Stomach (tissue), 8 donors: ENCODE measurements at regions not wholly inside any gene's neighbourhood (a gene's known extent, or its start where the extent isn't known, plus 50 kb on each side); places are given as distances from the start of the nearest gene placed in this dataset.

ENCODE experiments used
- DNase-seq, 2 donors: peaks; one replicate each; pipeline versions ENCODE4 v3.0.0 to v3.0.0-alpha.2; 2013 to 2019
- H3K27ac ChIP-seq, 5 donors: fragments of 200-600 bp in 4 of 5; sonication (generic) in 4 of 5; one replicate each; pipeline ENCODE4 v1.5.1; 2013 to 2019; ENCODE audit warnings: mild to moderate bottlenecking in 1 of 5, moderate library complexity in 1 of 5
- H3K27me3 ChIP-seq, 3 donors: fragments of 200-600 bp; sonication (generic); one replicate each; pipeline ENCODE4 v1.5.1; 2017 to 2019; ENCODE audit warnings: mixed run types in 1 of 3
- H3K36me3 ChIP-seq, 4 donors: fragments of 200-600 bp; sonication (generic); 1 replicate in 3 of 4; 2 replicates in 1 of 4; pipeline ENCODE4 v1.5.1; 2016 to 2019
- H3K4me1 ChIP-seq, 4 donors: fragments of 200-600 bp; sonication (generic); one replicate each; pipeline ENCODE4 v1.5.1; 2016 to 2019
- H3K4me3 ChIP-seq, 4 donors: fragments of 200-600 bp; sonication (generic) in 3 of 4; one replicate each; pipeline ENCODE4 v1.5.1; 2016 to 2019; ENCODE audit warnings: mild to moderate bottlenecking in 1 of 4
- H3K9me3 ChIP-seq, 4 donors: fragments of 200-600 bp; sonication (generic); one replicate each; pipeline ENCODE4 v1.5.1; 2016 to 2019
- EP300 ChIP-seq: sonication (generic); formaldehyde crosslinking; IDR thresholded peaks from one replicate; pipeline ENCODE4 v1.6.1; 2017; ENCODE audit warnings: antibody characterized with exemption
- POLR2A ChIP-seq, 4 donors: fragments of 450-650 bp; IDR thresholded peaks; one replicate each; pipeline ENCODE4 v1.6.1; 2016; ENCODE audit warnings: antibody characterized with exemption in 4 of 4, control low read depth in 2 of 4, mild to moderate bottlenecking in 1 of 4, moderate library complexity in 1 of 4
- POLR2AphosphoS5 ChIP-seq, 3 donors: sonication (generic); formaldehyde crosslinking; IDR thresholded peaks; one replicate each; pipeline ENCODE4 v1.6.1; 2016; ENCODE audit warnings: antibody characterized with exemption in 3 of 3
- whole genome bisulfite sequencing, 5 donors: extraction: QIAGEN DNeasy Blood & Tissue Kit in 3 of 5; methylation state at CpG; one replicate each; pipeline versions ENCODE4 v1.1.5 to v1.1.7; 2013 to 2018; 5-methylcytosine and 5-hydroxymethylcytosine counted together
- intact Hi-C: fragments of 100-400 bp; cut with DNase I; formaldehyde crosslinking; loops from one replicate; pipeline ENCODE4 v1.15.1; 2023; ENCODE audit warnings: low total_unique reads
- TF ChIP-seq, protein P1 (sequence below), 7 experiments: fragments of 450-650 bp in 4 of 7; fragments of 200-600 bp in 3 of 7; sonication (generic) in 3 of 7; IDR thresholded peaks; one replicate each; pipeline ENCODE4 v1.5.1; 2016 to 2019; ENCODE audit warnings: antibody characterized with exemption in 7 of 7, control low read depth in 2 of 7, mild to moderate bottlenecking in 1 of 7
- donor health status: healthy with polysubstance abuse.
- donor health status: Bipolar disorder and iron deficiency.
- donor health status: healthy.

DNA sequence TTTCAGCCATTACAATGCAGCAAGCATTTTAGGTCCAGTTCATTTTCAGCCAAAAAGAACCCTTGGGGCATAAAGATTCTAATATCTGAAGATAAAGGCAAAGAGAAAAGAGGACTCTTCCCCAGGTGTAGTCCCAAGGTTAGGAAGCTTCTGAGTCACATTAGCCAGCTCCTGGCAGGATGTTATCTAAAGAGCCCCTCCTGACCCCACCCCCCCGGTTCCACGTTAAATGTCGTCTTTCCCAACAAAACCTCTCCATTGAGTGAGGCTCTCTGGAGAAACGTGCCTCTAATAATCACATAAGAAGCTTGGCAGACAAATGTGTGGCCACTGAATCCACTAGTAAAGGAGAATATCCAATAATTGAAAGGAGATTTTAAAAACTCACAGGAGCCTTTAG, 267.7 kb downstream of the GALC start:
- WGBS, 5 donors = 69 to 81% (median 71%) methylated on average over 4 of the region's 4 CpGs
- H3K36me3 ChIP-seq = no peaks in the 10 kb centered on the region
- H3K4me1 ChIP-seq = no peaks in the 10 kb centered on the region
- H3K9me3 ChIP-seq = no peaks in the 10 kb centered on the region
- H3K4me3 ChIP-seq = no peak overlapping the region
- TF ChIP-seq, protein P1, sequence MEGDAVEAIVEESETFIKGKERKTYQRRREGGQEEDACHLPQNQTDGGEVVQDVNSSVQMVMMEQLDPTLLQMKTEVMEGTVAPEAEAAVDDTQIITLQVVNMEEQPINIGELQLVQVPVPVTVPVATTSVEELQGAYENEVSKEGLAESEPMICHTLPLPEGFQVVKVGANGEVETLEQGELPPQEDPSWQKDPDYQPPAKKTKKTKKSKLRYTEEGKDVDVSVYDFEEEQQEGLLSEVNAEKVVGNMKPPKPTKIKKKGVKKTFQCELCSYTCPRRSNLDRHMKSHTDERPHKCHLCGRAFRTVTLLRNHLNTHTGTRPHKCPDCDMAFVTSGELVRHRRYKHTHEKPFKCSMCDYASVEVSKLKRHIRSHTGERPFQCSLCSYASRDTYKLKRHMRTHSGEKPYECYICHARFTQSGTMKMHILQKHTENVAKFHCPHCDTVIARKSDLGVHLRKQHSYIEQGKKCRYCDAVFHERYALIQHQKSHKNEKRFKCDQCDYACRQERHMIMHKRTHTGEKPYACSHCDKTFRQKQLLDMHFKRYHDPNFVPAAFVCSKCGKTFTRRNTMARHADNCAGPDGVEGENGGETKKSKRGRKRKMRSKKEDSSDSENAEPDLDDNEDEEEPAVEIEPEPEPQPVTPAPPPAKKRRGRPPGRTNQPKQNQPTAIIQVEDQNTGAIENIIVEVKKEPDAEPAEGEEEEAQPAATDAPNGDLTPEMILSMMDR (IDR thresholded peaks at IDR 0.05) = no peak
- TF ChIP-seq EP300 = no peak
- no peak for TF ChIP-seq POLR2A (IDR thresholded peaks at IDR 0.05)
- no peak for TF ChIP-seq POLR2AphosphoS5 (IDR thresholded peaks at IDR 0.05)
- H3K27me3 ChIP-seq = no peaks in the 10 kb centered on the region
- DNase-seq = no peak
- no peak overlapping the region for H3K27ac ChIP-seq
- intact Hi-C loops = no loop called here

DNA sequence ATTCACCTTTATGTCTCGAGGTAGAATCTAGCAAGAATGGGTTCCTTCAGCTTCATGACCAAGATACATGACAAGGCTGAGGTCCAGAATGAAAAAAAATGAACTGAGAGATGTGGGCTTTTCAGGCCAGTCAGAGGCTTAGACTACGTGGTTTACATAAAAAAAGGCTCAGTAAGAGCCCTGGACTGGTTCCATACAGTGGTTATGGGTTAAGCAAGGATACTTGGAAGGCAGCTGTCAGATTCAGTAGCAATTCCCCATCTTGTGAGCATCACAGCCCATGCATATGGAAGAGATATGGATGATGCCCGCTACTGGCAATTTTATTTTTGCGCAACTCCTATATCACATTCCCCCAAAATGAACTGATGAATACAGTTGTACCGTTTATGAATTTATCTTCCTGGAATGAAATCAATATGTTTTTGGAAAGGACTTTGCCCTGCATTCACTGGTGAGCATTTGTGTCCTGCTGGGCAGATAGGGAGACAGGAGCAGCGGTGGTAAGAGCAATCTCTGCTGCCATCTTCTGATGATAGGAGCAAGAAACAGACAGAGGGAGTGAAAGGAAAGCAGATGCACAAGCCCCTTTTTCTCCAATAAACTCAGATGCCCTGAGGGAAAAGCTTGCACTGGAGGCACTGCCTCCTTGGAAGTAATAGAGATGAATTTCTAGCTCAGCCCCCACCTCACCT, 280.4 kb downstream of the GALC start:
- Histone ChIP-seq H3K9me3 (no peaks in the 10 kb centered on the region), H3K27ac (no peak overlapping the region), H3K36me3 (no peaks in the 10 kb centered on the region), H3K4me3 (no peak overlapping the region), H3K4me1 (no peaks in the 10 kb centered on the region), H3K27me3 (no peaks in the 10 kb centered on the region)
- TF ChIP-seq, protein P1 (IDR thresholded peaks at IDR 0.05) = no peak
- no peak for TF ChIP-seq EP300
- TF ChIP-seq POLR2AphosphoS5 (IDR thresholded peaks at IDR 0.05) = no peak
- TF ChIP-seq POLR2A (IDR thresholded peaks at IDR 0.05) = no peak
- peak in 1 of 2 donors; percentile 46 for DNase-seq
- intact Hi-C loops = no loop called here
- 60 to 65% (median 61%) methylated on average over 6 of the region's 6 CpGs for WGBS, 5 donors

DNA sequence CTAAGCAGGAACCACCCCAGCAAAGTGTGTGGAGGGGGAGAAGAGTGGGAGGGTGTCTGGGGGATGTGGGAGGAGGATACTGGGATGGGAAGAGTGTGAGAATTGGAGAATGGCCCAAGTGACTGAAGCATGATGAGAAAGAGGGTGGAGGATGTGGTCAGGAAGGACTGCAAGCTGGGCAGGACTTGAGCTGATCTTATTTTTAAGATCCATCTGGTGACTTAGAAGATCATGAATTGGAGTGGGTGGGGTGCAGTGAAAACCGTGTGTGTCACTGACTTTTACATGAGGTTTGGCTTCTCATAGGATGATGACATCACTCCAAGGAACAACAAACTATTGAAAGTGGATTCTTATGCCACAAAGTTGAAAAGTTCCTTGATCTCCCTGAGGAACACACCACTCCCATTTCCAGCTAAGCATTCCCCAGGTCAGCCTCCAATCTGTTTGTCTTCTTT, 287.5 kb downstream of the GALC start:
- peak in 1 of 2 donors; percentile 56 for DNase-seq
- TF ChIP-seq, protein P1 (IDR thresholded peaks at IDR 0.05) = no peak
- TF ChIP-seq POLR2AphosphoS5 (IDR thresholded peaks at IDR 0.05) = no peak
- TF ChIP-seq POLR2A (IDR thresholded peaks at IDR 0.05) = no peak
- no peak for TF ChIP-seq EP300
- H3K36me3 ChIP-seq = no peaks in the 10 kb centered on the region
- H3K4me1 ChIP-seq = no peaks in the 10 kb centered on the region
- 13 to 50% (median 21%) methylated on average over 1 of the region's 1 CpG for WGBS, 5 donors
- intact Hi-C loops = no loop called here
- no peaks in the 10 kb centered on the region for H3K27me3 ChIP-seq
- H3K9me3 ChIP-seq = no peaks in the 10 kb centered on the region
- H3K4me3 ChIP-seq = no peak overlapping the region
- H3K27ac ChIP-seq = no peak overlapping the region

DNA sequence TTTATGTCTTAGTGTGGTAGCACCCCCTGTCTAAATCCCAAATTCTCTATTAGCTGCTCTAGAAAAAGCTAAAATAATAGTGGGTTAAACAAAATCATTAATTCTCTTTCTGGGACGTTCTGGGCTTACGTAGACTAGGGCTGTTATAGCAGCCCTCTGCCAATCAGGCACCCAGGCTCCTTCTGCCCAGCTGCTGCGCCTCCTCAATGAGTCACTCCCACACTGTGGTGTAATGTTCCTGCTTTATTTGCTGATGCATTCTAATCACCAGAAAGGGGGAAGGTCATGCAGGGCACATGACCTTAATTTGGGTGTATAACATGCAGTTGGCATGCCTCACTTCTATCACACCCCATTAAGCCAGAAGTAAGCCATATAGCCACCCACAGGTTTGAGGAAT, 294.5 kb downstream of the GALC start:
- Histone ChIP-seq H3K27ac (no peak overlapping the region), H3K4me3 (no peak overlapping the region), H3K9me3 (no peaks in the 10 kb centered on the region), H3K4me1 (no peaks in the 10 kb centered on the region), H3K27me3 (no peaks in the 10 kb centered on the region), H3K36me3 (no peaks in the 10 kb centered on the region)
- TF ChIP-seq EP300 (no peak), POLR2A (IDR thresholded peaks at IDR 0.05) (no peak), POLR2AphosphoS5 (IDR thresholded peaks at IDR 0.05) (no peak)
- TF ChIP-seq, protein P1 (IDR thresholded peaks at IDR 0.05) = no peak
- no peak for DNase-seq
- 67 to 83% (median 73%) methylated on average over 3 of the region's 3 CpGs for WGBS, 5 donors
- intact Hi-C loops = no loop called here
